ENCODE measurements at regions not wholly inside any gene's neighbourhood (a gene's known extent, or its start where the extent isn't known, plus 50 kb on each side); places are given as distances from the start of the nearest gene placed in this dataset.
"Not testable (repeated sequence)": the region's sequence is repeated elsewhere in the genome, so short reads cannot be mapped to it uniquely, and the experiment has no call there.

DNA sequence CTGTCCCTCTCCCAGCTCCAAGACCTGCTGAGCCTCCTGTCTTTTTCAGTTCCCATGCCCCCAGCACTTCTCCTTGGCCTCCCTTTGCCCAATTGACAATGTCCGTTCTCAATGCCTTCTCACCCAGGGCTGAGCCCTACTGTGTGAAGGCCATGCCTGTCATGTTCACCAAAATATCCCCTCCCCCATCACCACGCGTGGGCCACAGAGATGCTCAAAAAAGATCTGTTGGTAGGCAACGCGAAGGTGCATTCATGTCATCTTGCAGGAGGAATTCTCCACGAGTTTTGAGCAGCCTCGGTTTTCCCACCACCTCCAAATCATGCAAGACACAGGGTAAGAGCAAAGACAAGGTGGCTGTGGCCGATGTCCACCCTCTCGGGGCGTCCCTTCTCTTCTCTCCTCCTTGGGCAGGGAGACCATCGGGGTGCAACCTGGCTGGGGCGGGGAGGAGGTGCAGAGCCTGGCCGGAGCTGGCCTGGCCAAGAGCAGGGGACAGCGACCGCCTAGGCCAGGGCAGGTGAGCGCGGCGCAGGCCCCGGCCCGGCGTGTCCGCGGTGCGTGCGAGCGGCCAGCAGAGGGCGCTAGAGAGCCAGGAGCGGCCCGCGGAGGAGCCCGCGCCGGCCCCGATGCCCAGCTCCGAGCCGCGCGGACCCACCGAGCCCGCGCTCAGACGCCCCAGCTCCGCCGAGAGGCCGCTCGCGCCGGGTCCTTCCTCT is 56.3 kb upstream of the KRTAP5-11 start:
- TF ChIP-seq, protein P1, sequence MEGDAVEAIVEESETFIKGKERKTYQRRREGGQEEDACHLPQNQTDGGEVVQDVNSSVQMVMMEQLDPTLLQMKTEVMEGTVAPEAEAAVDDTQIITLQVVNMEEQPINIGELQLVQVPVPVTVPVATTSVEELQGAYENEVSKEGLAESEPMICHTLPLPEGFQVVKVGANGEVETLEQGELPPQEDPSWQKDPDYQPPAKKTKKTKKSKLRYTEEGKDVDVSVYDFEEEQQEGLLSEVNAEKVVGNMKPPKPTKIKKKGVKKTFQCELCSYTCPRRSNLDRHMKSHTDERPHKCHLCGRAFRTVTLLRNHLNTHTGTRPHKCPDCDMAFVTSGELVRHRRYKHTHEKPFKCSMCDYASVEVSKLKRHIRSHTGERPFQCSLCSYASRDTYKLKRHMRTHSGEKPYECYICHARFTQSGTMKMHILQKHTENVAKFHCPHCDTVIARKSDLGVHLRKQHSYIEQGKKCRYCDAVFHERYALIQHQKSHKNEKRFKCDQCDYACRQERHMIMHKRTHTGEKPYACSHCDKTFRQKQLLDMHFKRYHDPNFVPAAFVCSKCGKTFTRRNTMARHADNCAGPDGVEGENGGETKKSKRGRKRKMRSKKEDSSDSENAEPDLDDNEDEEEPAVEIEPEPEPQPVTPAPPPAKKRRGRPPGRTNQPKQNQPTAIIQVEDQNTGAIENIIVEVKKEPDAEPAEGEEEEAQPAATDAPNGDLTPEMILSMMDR (IDR thresholded peaks at IDR 0.05; ENCODE audit: insufficient read depth, low read length) = not testable (repeated sequence)
- not testable (repeated sequence) for TF ChIP-seq POLR2AphosphoS5, GABPA (IDR thresholded peaks at IDR 0.05; ENCODE audit: low read depth)
- TF ChIP-seq, protein P2, sequence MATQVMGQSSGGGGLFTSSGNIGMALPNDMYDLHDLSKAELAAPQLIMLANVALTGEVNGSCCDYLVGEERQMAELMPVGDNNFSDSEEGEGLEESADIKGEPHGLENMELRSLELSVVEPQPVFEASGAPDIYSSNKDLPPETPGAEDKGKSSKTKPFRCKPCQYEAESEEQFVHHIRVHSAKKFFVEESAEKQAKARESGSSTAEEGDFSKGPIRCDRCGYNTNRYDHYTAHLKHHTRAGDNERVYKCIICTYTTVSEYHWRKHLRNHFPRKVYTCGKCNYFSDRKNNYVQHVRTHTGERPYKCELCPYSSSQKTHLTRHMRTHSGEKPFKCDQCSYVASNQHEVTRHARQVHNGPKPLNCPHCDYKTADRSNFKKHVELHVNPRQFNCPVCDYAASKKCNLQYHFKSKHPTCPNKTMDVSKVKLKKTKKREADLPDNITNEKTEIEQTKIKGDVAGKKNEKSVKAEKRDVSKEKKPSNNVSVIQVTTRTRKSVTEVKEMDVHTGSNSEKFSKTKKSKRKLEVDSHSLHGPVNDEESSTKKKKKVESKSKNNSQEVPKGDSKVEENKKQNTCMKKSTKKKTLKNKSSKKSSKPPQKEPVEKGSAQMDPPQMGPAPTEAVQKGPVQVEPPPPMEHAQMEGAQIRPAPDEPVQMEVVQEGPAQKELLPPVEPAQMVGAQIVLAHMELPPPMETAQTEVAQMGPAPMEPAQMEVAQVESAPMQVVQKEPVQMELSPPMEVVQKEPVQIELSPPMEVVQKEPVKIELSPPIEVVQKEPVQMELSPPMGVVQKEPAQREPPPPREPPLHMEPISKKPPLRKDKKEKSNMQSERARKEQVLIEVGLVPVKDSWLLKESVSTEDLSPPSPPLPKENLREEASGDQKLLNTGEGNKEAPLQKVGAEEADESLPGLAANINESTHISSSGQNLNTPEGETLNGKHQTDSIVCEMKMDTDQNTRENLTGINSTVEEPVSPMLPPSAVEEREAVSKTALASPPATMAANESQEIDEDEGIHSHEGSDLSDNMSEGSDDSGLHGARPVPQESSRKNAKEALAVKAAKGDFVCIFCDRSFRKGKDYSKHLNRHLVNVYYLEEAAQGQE (IDR thresholded peaks at IDR 0.05; ENCODE audit: insufficient replicate concordance, low read depth) = not testable (repeated sequence)
